ENCODE measurements at regions not wholly inside any gene's neighbourhood (a gene's known extent, or its start where the extent isn't known, plus 50 kb on each side); places are given as distances from the start of the nearest gene placed in this dataset.
"Not testable (repeated sequence)": the region's sequence is repeated elsewhere in the genome, so short reads cannot be mapped to it uniquely, and the experiment has no call there.

DNA sequence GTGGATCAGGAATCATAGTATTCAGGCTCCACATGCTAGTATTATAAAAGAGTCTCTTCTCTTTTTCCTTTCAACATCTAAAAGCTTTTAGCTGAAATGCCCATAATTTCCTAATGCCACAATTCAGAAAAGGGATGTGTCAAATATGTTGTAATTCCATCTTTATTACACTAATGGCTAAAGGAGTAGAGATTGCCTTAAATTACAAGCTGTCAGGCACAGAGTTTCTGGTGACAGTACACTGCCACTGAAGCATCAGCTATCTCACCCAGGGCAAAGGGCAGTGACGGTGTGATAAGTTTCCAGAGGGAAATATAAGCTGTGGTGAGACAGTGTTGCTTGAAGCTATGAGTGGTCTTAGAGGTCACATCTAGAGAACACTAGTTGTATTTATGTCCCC, 581.1 kb downstream of the KCNT2 start:
- Histone ChIP-seq H3K4me1 (ENCODE audit: insufficient read depth, low read length) (no peaks in the 10 kb centered on the region), H3K27ac (ENCODE audit: low read length) (no peak overlapping the region), H3K4me2 (ENCODE audit: insufficient read depth, low read length) (no peak overlapping the region), H4K20me1 (ENCODE audit: insufficient read depth, low read length) (no peaks in the 10 kb centered on the region), H3K9ac (ENCODE audit: low read depth, low read length) (no peak overlapping the region), H3K4me3 (ENCODE audit: low read depth in 1 of 2, low read length in 2 of 2) (no peak overlapping the region), H3K36me3 (ENCODE audit: insufficient read depth, low read length) (no peaks in the 10 kb centered on the region), H3K27me3 (ENCODE audit: insufficient read depth, low read length, poor library complexity) (no peaks in the 10 kb centered on the region), H2AFZ (ENCODE audit: low read depth, low read length) (no peak overlapping the region), H3K9me3 (ENCODE audit: insufficient read depth, low read length, severe bottlenecking) (no peaks in the 10 kb centered on the region), H3K79me2 (ENCODE audit: insufficient read depth, low read length) (no peaks in the 10 kb centered on the region)
- ATAC-seq (ENCODE audit: insufficient read depth, low read depth): no peak
- no peak for DNase-seq
- TF ChIP-seq, protein P1, sequence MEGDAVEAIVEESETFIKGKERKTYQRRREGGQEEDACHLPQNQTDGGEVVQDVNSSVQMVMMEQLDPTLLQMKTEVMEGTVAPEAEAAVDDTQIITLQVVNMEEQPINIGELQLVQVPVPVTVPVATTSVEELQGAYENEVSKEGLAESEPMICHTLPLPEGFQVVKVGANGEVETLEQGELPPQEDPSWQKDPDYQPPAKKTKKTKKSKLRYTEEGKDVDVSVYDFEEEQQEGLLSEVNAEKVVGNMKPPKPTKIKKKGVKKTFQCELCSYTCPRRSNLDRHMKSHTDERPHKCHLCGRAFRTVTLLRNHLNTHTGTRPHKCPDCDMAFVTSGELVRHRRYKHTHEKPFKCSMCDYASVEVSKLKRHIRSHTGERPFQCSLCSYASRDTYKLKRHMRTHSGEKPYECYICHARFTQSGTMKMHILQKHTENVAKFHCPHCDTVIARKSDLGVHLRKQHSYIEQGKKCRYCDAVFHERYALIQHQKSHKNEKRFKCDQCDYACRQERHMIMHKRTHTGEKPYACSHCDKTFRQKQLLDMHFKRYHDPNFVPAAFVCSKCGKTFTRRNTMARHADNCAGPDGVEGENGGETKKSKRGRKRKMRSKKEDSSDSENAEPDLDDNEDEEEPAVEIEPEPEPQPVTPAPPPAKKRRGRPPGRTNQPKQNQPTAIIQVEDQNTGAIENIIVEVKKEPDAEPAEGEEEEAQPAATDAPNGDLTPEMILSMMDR (IDR thresholded peaks at IDR 0.05; ENCODE audit: borderline replicate concordance, extremely low read depth, low read length, poor library complexity, severe bottlenecking): no peak
- TF ChIP-seq EZH2 (IDR thresholded peaks at IDR 0.05; ENCODE audit: borderline replicate concordance, low read depth, low read length, severe bottlenecking): no peak

DNA sequence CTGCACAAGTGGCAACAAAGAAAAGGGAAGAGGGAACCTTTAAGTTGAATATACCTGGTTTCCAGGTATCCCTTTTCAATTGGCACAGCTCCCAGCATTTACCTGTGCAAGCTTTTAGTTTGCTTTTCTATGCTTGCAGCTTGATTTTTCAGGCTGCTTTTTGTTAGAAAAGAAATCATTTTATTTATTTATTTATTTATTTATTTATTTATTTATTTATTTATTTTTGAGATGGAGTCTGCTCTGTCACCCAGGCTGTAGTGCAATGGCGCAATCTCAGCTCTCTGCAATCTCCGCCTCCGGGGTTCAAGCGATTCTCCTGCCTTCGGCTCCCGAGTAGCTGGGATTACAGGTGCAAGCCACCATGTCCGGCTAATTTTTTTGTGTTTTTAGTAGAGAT, 587.1 kb downstream of the KCNT2 start:
- H3K9ac ChIP-seq (ENCODE audit: low read depth, low read length); DNase-seq; H3K9me3 ChIP-seq (ENCODE audit: insufficient read depth, low read length, severe bottlenecking); H3K4me3 ChIP-seq (ENCODE audit: low read depth in 1 of 2, low read length in 2 of 2); H4K20me1 ChIP-seq (ENCODE audit: insufficient read depth, low read length); H3K79me2 ChIP-seq (ENCODE audit: insufficient read depth, low read length); H3K27ac ChIP-seq (ENCODE audit: low read length); H3K4me1 ChIP-seq (ENCODE audit: insufficient read depth, low read length); H3K27me3 ChIP-seq (ENCODE audit: insufficient read depth, low read length, poor library complexity); ATAC-seq (ENCODE audit: insufficient read depth, low read depth); H3K36me3 ChIP-seq (ENCODE audit: insufficient read depth, low read length); H3K4me2 ChIP-seq (ENCODE audit: insufficient read depth, low read length); H2AFZ ChIP-seq (ENCODE audit: low read depth, low read length): not testable (repeated sequence)

DNA sequence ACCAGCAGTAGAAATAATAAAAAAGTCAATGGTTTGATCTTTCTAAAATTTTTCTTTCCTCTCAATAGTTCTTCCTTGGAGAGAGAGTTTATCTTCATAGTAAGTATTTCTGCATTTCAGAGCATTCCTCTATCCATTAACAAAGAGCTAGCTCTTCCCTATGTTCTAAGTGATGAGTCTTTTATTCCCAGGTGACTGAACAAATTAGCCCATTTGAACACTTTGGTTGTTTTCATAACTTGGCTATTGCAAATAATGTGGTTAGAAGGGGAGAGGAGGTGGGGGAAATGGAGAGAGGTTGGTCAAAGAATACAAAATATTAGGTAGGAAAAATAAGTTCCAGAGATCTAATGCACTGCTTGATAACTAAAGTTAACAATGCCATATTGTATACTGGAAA, 598.9 kb downstream of the KCNT2 start:
- no peak for ATAC-seq (ENCODE audit: insufficient read depth, low read depth)
- Histone ChIP-seq H3K9ac (ENCODE audit: low read depth, low read length) (no peak overlapping the region), H2AFZ (ENCODE audit: low read depth, low read length) (no peak overlapping the region), H3K27ac (ENCODE audit: low read length) (no peak overlapping the region), H3K4me2 (ENCODE audit: insufficient read depth, low read length) (no peak overlapping the region), H4K20me1 (ENCODE audit: insufficient read depth, low read length) (no peaks in the 10 kb centered on the region), H3K27me3 (ENCODE audit: insufficient read depth, low read length, poor library complexity) (no peaks in the 10 kb centered on the region), H3K9me3 (ENCODE audit: insufficient read depth, low read length, severe bottlenecking) (no peaks in the 10 kb centered on the region), H3K4me3 (ENCODE audit: low read depth in 1 of 2, low read length in 2 of 2) (no peak overlapping the region), H3K4me1 (ENCODE audit: insufficient read depth, low read length) (no peaks in the 10 kb centered on the region), H3K79me2 (ENCODE audit: insufficient read depth, low read length) (no peaks in the 10 kb centered on the region), H3K36me3 (ENCODE audit: insufficient read depth, low read length) (no peaks in the 10 kb centered on the region)
- TF ChIP-seq EZH2 (IDR thresholded peaks at IDR 0.05; ENCODE audit: borderline replicate concordance, low read depth, low read length, severe bottlenecking): no peak
- TF ChIP-seq, protein P1 (IDR thresholded peaks at IDR 0.05; ENCODE audit: borderline replicate concordance, extremely low read depth, low read length, poor library complexity, severe bottlenecking): no peak
- DNase-seq: no peak

DNA sequence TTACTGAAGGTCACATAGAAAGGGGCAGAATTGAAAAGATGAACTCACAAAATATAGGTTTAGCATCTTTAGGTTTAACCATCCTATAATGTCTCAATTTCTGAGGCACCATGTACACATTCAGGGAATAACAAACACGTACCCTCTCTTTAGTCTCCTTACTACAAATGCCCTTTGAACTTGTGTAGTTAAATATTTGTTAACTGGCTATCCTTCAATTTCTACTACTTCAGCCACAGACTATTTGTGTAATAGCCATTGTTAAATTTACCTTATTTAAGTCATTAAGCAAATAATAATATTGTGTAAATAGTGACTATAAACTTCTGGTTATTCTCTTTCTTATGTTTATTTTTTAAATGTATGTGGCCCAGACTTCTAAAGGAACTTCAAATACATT, 600.5 kb downstream of the KCNT2 start:
- TF ChIP-seq EZH2 (IDR thresholded peaks at IDR 0.05; ENCODE audit: borderline replicate concordance, low read depth, low read length, severe bottlenecking): no peak
- TF ChIP-seq, protein P1 (IDR thresholded peaks at IDR 0.05; ENCODE audit: borderline replicate concordance, extremely low read depth, low read length, poor library complexity, severe bottlenecking): no peak
- Histone ChIP-seq H3K27ac (ENCODE audit: low read length) (no peak overlapping the region), H3K4me2 (ENCODE audit: insufficient read depth, low read length) (no peak overlapping the region), H3K79me2 (ENCODE audit: insufficient read depth, low read length) (no peaks in the 10 kb centered on the region), H3K4me3 (ENCODE audit: low read depth in 1 of 2, low read length in 2 of 2) (no peak overlapping the region), H3K9me3 (ENCODE audit: insufficient read depth, low read length, severe bottlenecking) (no peaks in the 10 kb centered on the region), H4K20me1 (ENCODE audit: insufficient read depth, low read length) (no peaks in the 10 kb centered on the region), H3K9ac (ENCODE audit: low read depth, low read length) (no peak overlapping the region), H3K27me3 (ENCODE audit: insufficient read depth, low read length, poor library complexity) (no peaks in the 10 kb centered on the region), H3K36me3 (ENCODE audit: insufficient read depth, low read length) (no peaks in the 10 kb centered on the region), H2AFZ (ENCODE audit: low read depth, low read length) (no peak overlapping the region), H3K4me1 (ENCODE audit: insufficient read depth, low read length) (no peaks in the 10 kb centered on the region)
- no peak for DNase-seq
- no peak for ATAC-seq (ENCODE audit: insufficient read depth, low read depth)
